Jurkat, Clone E6-1 (cell line): ENCODE measurements at regions not wholly inside any gene's neighbourhood (a gene's known extent, or its start where the extent isn't known, plus 50 kb on each side); places are given as distances from the start of the nearest gene placed in this dataset.
"Not testable (repeated sequence)": the region's sequence is repeated elsewhere in the genome, so short reads cannot be mapped to it uniquely, and the experiment has no call there.

Experiments used
- DNase-seq: peaks from one replicate; pipeline ENCODE4 v3.0.0-alpha.2; 2011; ENCODE audit warnings: low read depth, low spot score
- H3K4me3 ChIP-seq: 2 replicates; pipeline ENCODE4 v1.5.1; 2011; ENCODE audit warnings: mild to moderate bottlenecking, low read length, control low read depth, moderate library complexity

DNA sequence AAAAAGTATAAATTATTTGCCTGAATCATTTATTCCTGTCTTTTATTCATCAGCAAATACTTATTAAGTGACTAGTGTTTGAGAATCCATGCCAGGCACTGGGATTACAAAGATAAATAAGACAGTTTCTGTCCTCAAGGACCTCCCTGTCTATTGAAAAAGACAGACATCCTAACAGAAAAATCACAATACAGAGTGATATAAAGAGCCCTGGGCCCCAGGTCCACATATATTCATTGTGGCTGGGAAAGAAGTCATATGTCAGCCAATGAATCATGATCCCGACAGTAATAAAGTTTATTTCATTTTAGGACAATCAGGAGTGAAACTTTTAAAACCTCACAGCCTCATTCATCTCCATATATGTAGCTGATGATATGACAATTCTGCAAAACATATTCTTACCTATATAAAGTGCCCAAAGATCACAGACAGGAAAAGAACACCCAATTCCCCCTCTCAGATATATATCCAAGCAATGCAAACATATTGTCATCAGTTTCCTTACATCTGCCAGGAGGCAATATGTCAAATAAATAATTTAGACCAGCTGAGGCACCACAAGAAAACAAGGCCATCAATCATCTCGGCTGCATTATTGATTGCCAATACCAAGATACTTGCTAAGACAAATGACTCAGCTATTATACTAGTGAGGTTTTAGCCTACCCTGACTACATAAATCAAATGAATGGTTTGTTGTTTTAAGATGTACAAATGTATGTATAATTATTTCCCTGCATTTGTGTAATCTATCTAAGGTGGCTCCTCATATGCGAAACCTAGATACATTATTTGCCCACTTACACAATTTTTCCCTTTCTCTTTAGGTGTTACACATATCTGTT lies 590.9 kb upstream of the API5 start:
- no peak overlapping the region for H3K4me3 ChIP-seq
- DNase-seq, result no peak

DNA sequence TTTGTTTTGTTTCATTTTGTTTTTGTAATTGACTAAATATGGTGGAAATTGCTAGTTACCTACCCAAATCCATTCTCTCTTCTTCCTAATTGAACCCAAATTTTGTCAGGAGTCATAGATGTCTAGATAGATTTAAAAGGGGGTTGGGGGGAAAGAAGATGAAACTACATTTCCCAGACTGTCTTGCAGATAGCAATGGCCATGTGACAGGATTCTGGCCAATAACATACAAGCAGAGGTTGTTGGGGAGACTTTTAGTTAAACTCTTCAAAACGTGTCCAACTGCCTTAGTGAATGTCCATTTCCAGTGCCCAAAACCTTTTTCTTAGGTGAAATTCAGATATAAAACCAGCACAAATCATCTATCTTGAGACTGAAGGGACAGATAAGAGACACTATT lies 583.9 kb upstream of the API5 start:
- no peak for DNase-seq

GRCh38 chr11:42762348-42762747 lies 549.4 kb upstream of the API5 start:
- H3K4me3 ChIP-seq, result no peak overlapping the region
- no peak for DNase-seq

More for the DNA sequence above, 583.9 kb upstream of the API5 start:
- H3K4me3 ChIP-seq, result no peak overlapping the region

DNA sequence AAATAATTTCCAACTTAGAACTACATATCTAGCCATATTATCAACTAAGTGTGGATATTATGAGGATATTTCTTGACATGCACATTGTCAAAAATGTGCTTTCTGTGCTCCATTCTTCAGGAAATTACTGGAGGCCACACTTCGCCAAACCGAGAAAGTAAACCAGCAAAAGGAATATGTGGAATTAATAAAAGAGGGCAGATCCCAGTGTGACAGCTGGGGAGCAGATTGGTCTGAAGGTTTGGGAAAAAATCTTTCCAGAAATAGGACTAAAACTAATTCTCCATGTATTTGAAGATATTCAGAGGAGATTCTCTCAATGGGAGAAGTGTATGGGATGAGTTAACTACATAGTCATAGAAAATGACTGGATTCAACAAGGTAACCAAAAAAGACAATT lies 546.9 kb upstream of the API5 start:
- DNase-seq, result no peak
- no peak overlapping the region for H3K4me3 ChIP-seq

DNA sequence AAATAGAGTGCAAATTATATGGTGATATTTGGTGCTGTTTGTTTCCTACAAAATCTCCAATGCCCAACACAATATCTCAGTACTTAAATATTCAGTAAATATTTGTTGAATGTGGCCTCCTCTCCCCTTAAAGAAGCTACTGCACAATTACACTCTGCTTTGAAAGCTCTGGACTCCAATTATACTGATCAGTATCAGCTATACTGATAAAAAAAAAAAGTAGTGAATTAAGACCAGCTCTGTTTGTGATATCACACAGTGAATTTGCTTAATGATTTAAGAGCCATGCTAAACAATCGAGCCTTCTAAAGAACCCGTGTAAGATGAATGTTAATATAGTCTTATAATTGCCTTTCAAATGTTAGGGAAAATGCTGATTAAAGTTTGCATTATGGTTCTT lies 543.2 kb upstream of the API5 start:
- no peak overlapping the region for H3K4me3 ChIP-seq
- no peak for DNase-seq

GRCh38 chr11:42770444-42771065 lies 541.2 kb upstream of the API5 start:
- H3K4me3 ChIP-seq, result no peak overlapping the region
- DNase-seq, result peak; percentile 32

DNA sequence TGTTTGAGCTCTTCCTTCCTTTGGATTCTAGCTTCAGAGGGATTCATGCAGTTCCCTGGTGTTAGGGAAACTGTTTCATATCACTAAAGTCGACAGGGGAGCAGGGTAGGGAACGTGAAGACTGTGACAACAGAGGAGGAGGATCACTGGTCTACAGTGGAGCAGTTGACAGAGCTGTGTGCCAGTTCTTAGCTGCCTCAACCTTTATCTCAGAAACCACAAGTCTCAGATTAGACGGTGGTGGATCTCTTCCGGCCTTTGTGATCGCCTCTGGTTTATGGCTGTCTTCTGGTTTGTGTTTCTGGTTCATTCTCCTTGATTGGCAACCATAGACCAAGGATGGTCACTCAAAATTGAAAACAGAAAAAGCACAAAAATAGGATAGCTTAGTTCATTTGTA lies 538.9 kb upstream of the API5 start:
- DNase-seq, result peak; percentile 5
- H3K4me3 ChIP-seq, result no peak overlapping the region

- no peak overlapping the region for H3K4me3 ChIP-seq
- DNase-seq, result no peak
These were observed 538.1 kb upstream of the API5 start for GRCh38 chr11:42773729-42774128.

DNA sequence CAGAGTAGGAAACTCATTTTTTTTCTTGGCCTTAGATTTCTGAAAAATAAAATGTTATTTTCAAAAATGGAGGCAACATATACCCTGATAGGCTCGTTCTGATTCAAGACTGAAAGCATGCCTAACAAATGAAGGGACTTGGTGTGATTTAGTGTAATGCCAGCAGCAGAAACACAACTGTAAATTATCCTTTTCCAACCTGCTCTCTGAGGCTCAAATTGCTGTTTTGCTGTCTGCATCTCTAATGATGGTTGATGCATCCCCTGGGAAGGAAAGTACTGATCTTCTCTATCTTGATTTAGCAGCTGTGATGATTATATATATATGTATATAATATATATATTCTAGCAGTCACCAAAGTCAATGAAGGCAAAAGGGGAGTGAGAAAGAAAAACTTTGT lies 537.2 kb upstream of the API5 start:
- no peak for DNase-seq
- H3K4me3 ChIP-seq, result no peak overlapping the region

GRCh38 chr11:42777776-42778175 lies 534.0 kb upstream of the API5 start:
- H3K4me3 ChIP-seq, result no peak overlapping the region
- no peak for DNase-seq

- DNase-seq, result peak; percentile 34
These were observed 533.6 kb upstream of the API5 start for GRCh38 chr11:42778193-42778592.

GRCh38 chr11:42779555-42779954 lies 532.2 kb upstream of the API5 start:
- no peak for DNase-seq
- no peak overlapping the region for H3K4me3 ChIP-seq

More at GRCh38 chr11:42778193-42778592, 533.6 kb upstream of the API5 start:
- no peak overlapping the region for H3K4me3 ChIP-seq

DNA sequence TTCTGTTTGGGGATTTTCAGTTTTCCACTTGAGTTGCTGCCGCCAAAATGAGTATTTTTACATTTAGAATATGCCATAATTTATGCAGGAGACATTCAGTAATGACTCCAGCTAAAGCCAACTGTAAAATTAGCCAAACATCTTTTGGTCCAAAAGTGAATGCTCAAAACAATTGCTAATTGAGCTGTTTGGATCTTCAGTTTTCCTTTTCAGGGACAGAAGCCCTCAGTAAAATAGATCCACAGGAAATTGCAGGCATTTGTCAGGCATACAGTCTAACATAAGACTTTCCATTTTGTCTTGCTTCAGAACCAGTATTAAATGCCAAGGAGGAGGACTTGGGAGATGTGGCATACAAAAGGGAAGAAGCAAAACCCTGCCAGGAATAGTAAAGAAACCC lies 524.8 kb upstream of the API5 start:
- no peak overlapping the region for H3K4me3 ChIP-seq

GRCh38 chr11:42795483-42795882 lies 516.3 kb upstream of the API5 start:
- H3K4me3 ChIP-seq, DNase-seq: not testable (repeated sequence)

More for the DNA sequence above, 524.8 kb upstream of the API5 start:
- no peak for DNase-seq

- no peak for DNase-seq
- H3K4me3 ChIP-seq, result no peak overlapping the region
These were observed 511.8 kb upstream of the API5 start for GRCh38 chr11:42800041-42800440.

DNA sequence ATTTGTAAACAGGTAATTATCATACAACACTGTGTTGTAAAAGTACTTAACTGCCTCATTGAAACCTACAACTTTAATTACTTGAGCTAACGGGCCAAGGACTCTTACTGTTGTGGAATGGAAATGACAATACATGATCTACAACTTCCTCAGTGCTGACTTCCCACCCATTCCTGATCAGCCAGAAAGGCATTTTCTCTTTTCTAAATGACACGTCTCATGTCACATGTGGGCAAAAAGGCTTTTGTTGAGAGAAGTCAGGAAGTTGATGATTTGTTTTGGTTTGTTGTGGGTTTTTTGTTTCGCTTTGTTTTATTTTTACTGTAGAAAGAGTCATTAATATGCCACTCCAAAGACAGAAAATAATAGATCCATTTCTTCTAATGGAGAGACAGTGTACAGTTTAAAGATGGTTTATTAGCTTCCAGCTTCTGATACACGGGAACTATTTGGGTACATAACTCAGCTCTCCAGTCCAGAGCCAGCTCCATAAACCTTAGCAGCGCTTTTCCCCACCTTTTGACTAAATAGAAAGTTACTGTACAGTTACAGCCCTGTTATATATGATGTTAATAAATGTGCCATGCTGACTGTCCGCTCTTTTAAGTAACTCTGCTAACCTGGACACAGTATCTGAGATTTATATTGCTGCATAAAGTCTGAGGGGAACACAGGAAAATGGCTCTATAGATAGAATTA lies 509.4 kb upstream of the API5 start:
- no peak for DNase-seq
- H3K4me3 ChIP-seq, result no peak overlapping the region

- no peak for DNase-seq
These were observed 505.6 kb upstream of the API5 start for GRCh38 chr11:42806191-42806590.

GRCh38 chr11:42812361-42812760 lies 499.4 kb upstream of the API5 start:
- H3K4me3 ChIP-seq, result no peak overlapping the region
- DNase-seq, result no peak

More at GRCh38 chr11:42806191-42806590, 505.6 kb upstream of the API5 start:
- no peak overlapping the region for H3K4me3 ChIP-seq

DNA sequence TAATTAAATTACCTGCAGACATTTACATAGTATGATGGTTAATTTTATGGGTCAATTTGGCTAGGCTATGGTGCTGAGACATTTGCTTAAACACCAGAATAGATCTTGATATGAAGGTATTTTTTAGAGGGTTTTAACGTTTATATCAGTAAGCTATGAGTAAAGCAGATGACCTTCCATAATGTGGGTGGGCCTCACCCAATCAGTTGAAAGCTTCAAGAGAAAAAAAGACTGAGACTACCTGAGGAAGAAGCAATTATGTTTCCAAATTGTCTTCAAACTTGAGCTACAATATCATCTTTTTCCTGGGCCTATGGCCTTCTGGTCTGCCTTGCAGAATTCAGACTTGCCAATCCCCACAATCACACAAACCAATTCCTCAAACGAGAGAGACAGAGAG lies 498.8 kb upstream of the API5 start:
- no peak for DNase-seq
- no peak overlapping the region for H3K4me3 ChIP-seq

- H3K4me3 ChIP-seq, result no peak overlapping the region
- DNase-seq, result no peak
These were observed 495.3 kb upstream of the API5 start for GRCh38 chr11:42816471-42816870.
